ENCODE measurements at regions not wholly inside any gene's neighbourhood (a gene's known extent, or its start where the extent isn't known, plus 50 kb on each side); places are given as distances from the start of the nearest gene placed in this dataset.

DNA sequence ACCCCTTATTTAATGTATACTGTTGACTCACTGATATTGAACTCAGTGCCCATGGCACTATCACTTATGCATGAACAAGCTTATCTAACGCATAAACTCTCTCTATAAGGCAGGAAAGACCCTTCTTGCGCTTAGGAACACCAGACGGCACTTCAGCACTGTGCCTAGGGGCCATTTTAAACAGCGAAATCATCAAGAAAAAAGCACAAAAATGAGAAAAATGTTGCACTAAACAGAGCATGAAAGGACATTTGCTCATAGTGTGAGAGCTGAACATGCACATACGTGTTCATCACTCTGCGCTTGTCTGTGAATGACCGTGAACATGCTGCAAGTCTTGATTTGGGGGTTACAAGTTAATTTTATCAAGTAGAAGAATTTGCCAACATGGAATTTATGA lies 109.6 kb downstream of the WDR11 start:
- Histone ChIP-seq H3K4me1 (no peaks in the 10 kb centered on the region), H3K4me3 (no peak overlapping the region), H3K27me3 (no peaks in the 10 kb centered on the region), H3K9me3 (no peaks in the 10 kb centered on the region), H3K27ac (no peak overlapping the region), H3K36me3 (replicated peaks in 1 of 2; ENCODE audit: insufficient read depth in 1 of 2, low read depth in 2 of 2) (no peaks in the 10 kb centered on the region)
- no peak for DNase-seq
- TF ChIP-seq, protein P1, sequence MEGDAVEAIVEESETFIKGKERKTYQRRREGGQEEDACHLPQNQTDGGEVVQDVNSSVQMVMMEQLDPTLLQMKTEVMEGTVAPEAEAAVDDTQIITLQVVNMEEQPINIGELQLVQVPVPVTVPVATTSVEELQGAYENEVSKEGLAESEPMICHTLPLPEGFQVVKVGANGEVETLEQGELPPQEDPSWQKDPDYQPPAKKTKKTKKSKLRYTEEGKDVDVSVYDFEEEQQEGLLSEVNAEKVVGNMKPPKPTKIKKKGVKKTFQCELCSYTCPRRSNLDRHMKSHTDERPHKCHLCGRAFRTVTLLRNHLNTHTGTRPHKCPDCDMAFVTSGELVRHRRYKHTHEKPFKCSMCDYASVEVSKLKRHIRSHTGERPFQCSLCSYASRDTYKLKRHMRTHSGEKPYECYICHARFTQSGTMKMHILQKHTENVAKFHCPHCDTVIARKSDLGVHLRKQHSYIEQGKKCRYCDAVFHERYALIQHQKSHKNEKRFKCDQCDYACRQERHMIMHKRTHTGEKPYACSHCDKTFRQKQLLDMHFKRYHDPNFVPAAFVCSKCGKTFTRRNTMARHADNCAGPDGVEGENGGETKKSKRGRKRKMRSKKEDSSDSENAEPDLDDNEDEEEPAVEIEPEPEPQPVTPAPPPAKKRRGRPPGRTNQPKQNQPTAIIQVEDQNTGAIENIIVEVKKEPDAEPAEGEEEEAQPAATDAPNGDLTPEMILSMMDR (IDR thresholded peaks at IDR 0.05) = no peak
- no peak for TF ChIP-seq POLR2A (IDR thresholded peaks at IDR 0.05)
- ATAC-seq = no peak
- WGBS, 2 donors = 82 to 85% methylated on average over 7 of the region's 7 CpGs
- intact Hi-C loops (cut with DNase I) = no loop called here

DNA sequence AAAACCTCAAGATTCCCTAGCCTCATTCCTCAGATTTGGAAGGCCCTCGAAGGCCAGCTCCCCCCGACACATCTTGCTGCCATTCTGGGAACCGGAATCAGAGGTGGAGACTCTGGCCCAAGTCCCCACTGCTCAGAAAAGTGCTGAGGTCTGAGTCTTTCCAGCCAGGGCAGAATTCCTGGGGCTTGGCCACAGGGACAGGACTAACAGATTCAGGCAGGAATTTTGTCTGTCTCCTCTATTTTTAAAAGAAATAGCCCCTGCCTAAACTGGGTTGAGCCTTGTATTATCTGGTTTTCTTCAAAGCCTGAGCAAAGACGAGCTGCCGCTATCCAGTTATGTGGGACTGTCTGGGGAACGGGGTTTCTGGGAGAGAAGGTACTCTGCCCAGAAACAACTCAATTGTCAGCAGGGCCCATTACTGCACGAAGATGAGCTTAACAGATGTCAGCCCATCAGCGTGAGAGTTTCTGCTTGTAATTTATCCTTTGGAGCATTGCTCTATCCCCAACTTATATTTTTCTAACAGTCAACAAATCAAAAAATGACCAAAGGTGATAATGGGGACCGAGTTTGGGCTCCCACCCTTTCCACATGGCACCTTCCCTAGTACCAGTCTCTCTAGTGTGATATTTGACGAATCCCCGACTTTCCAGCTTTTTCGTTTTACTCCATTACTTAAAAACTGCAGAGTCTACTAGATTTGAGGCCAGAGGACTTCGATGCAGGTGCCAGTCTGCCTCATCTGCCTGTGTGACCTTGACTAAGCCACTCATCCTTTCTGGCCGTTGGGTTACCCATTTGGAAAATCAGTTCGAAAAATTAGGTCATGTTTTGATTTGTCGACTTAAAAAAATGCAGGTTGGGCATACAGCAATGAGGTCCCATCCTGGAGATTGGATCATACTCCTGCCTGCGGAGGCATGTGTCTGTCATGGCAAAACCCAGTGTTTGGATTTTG lies 110.9 kb downstream of the WDR11 start:
- Histone ChIP-seq H3K36me3 (replicated peaks in 1 of 2; ENCODE audit: insufficient read depth in 1 of 2, low read depth in 2 of 2) (no peaks in the 10 kb centered on the region), H3K4me3 (no peak overlapping the region), H3K27me3 (no peaks in the 10 kb centered on the region), H3K27ac (no peak overlapping the region), H3K4me1 (no peaks in the 10 kb centered on the region), H3K9me3 (no peaks in the 10 kb centered on the region)
- DNase-seq = no peak
- ATAC-seq = no peak
- WGBS, 2 donors = 72 to 76% methylated on average over 15 to 17 of the region's 17 CpGs
- intact Hi-C loops (cut with DNase I) = no loop called here
- no peak for TF ChIP-seq POLR2A (IDR thresholded peaks at IDR 0.05)
- TF ChIP-seq, protein P1 (IDR thresholded peaks at IDR 0.05) = no peak

DNA sequence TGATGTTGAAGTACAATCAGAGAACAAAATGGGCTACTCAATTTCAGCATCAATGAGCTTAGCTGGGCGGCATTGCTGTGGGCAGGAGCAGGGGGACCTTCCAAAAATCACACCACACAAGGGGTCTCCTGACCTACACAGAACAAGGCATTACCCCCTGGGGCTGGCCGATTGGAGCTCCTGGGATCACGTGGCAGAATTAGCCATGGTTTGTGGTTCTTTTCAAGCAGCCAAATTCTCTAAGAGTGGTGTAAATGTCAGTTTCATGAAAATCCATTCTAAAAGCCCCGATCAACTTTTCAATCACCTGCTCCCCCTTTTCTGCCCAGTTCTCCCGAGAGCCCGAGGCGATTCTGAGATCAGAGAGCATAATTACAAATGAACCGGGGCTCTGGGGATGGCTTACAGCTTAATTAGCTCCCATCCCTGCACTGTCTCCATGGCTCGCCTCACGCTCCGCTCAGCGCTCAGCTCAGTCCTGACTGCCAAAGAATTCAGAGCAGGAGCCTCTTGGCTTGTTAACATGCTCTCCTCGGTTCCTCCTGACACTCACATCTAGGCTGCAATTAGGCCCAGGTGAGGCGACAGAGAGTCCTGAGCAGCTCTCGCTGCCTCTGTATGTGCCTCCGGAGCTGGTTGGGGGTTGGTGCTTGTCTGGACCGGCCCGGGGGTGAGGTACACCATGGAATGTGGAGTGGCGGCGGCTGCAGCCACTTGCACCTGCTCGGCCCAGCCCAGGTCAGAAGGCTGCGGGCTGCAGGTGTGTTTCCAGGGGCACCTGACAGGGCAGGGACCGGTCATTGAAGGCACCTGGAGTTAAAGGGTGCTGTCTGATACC lies 111.8 kb downstream of the WDR11 start:
- 39 to 62% methylated on average over 16 to 23 of the region's 23 CpGs for WGBS, 2 donors
- Histone ChIP-seq H3K9me3 (no peaks in the 10 kb centered on the region), H3K27ac (no peak overlapping the region), H3K27me3 (no peaks in the 10 kb centered on the region), H3K4me1 (no peaks in the 10 kb centered on the region), H3K36me3 (replicated peaks in 1 of 2; ENCODE audit: insufficient read depth in 1 of 2, low read depth in 2 of 2) (no peaks in the 10 kb centered on the region), H3K4me3 (no peak overlapping the region)
- TF ChIP-seq POLR2A (IDR thresholded peaks at IDR 0.05) = no peak
- TF ChIP-seq, protein P1 (IDR thresholded peaks at IDR 0.05) = no peak
- DNase-seq (no peak), ATAC-seq (no peak)
- intact Hi-C loops (cut with DNase I) = no loop called here

DNA sequence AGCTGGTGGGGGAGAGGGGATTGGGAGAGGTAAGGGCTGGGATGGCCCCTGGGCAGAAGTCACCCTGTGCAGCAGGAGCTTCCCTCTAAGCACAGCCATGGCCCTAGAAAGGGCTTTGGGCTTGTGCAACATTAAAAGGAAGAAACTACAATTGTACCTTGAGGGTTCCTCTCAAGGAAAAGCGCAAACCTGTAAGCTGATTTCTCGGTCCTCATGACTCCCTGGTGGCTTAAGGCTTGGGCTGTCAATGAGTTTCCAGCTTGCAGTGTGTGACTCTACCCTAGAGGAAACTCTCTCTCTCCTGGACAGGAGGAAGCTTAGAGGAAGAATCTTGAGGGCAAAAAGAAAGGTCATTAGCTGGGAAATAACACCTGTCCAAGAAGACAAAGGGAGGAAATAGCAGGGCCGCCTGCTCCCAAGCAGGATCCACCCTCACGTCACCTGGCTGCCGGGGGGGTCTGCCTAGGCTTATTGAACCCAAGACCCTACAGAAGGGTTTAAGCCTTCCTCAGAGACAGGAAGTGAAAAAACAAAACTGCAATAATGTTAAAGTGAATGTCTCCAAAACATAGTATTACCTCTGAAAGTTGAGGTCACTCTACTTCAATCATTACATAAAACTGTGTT lies 112.5 kb downstream of the WDR11 start:
- intact Hi-C loops (cut with DNase I) = no loop called here
- TF ChIP-seq POLR2A (IDR thresholded peaks at IDR 0.05) = no peak
- TF ChIP-seq, protein P1 (IDR thresholded peaks at IDR 0.05) = no peak
- 70 to 73% methylated on average over 5 of the region's 5 CpGs for WGBS, 2 donors
- no peaks in the 10 kb centered on the region for H3K27me3 ChIP-seq
- ATAC-seq (no peak), DNase-seq (no peak)
- H3K9me3 ChIP-seq = no peaks in the 10 kb centered on the region
- H3K4me3 ChIP-seq = no peak overlapping the region
- no peaks in the 10 kb centered on the region for H3K36me3 ChIP-seq (replicated peaks in 1 of 2; ENCODE audit: insufficient read depth in 1 of 2, low read depth in 2 of 2)
- no peak overlapping the region for H3K27ac ChIP-seq
- no peaks in the 10 kb centered on the region for H3K4me1 ChIP-seq
